Ascending aorta (tissue), 2 donors: ENCODE measurements at regions not wholly inside any gene's neighbourhood (a gene's known extent, or its start where the extent isn't known, plus 50 kb on each side); places are given as distances from the start of the nearest gene placed in this dataset.

Experiments used
- DNase-seq, 2 donors: peaks; one replicate each; pipeline ENCODE4 v3.0.0-alpha.2; 2019; ENCODE audit warnings: low spot score in 2 of 2
- H3K27ac ChIP-seq, 2 donors: fragments of 200-600 bp; sonication (generic); one replicate each; pipeline ENCODE4 v1.5.1; 2016 to 2017; ENCODE audit warnings: mild to moderate bottlenecking in 1 of 2
- H3K27me3 ChIP-seq: fragments of 200-600 bp; sonication (generic); one replicate; pipeline ENCODE4 v1.5.1; 2017
- H3K36me3 ChIP-seq, 2 donors: fragments of 200-600 bp; sonication (generic); one replicate each; pipeline ENCODE4 v1.5.1; 2016
- H3K4me1 ChIP-seq, 2 donors: fragments of 200-600 bp; sonication (generic); one replicate each; pipeline ENCODE4 v1.5.1; 2016 to 2017; ENCODE audit warnings: mild to moderate bottlenecking in 1 of 2
- H3K4me3 ChIP-seq, 2 donors: fragments of 200-600 bp; sonication (generic); one replicate each; pipeline ENCODE4 v1.5.1; 2016 to 2017; ENCODE audit warnings: mild to moderate bottlenecking in 1 of 2
- H3K9me3 ChIP-seq, 2 donors: fragments of 200-600 bp; sonication (generic); one replicate each; pipeline ENCODE4 v1.5.1; 2016
- CTCF ChIP-seq, 3 experiments: fragments of 200-600 bp in 2 of 3; fragments of 450-650 bp in 1 of 3; sonication (generic) in 2 of 3; IDR thresholded peaks; one replicate each; pipeline ENCODE4 v1.5.1; 2016 to 2019; ENCODE audit warnings: antibody characterized with exemption in 3 of 3, mild to moderate bottlenecking in 1 of 3, moderate library complexity in 1 of 3
- intact Hi-C: fragments of 100-400 bp; cut with DNase I; formaldehyde crosslinking; loops from one replicate; pipeline ENCODE4 v1.15.1; 2023

- intact Hi-C loops, result no loop called here
- no peak for DNase-seq
- no peaks in the 10 kb centered on the region for H3K4me1 ChIP-seq
- no peak overlapping the region for H3K27ac ChIP-seq
- no peaks in the 10 kb centered on the region for H3K36me3 ChIP-seq
- no peak overlapping the region for H3K4me3 ChIP-seq
- no peaks in the 10 kb centered on the region for H3K27me3 ChIP-seq
- no peaks in the 10 kb centered on the region for H3K9me3 ChIP-seq
- TF ChIP-seq CTCF (IDR thresholded peaks at IDR 0.05), result no peak
Observed at GRCh38 chr7:47684728-47685127, 102.8 kb upstream of the TNS3 start.

GRCh38 chr7:47683485-47683898, 101.6 kb upstream of the TNS3 start:
- Histone ChIP-seq H3K36me3 (no peaks in the 10 kb centered on the region), H3K4me1 (no peaks in the 10 kb centered on the region), H3K27ac (no peak overlapping the region), H3K9me3 (no peaks in the 10 kb centered on the region), H3K27me3 (no peaks in the 10 kb centered on the region), H3K4me3 (no peak overlapping the region)
- DNase-seq, result no peak
- no peak for TF ChIP-seq CTCF (IDR thresholded peaks at IDR 0.05)
- intact Hi-C loops, result no loop called here

- Histone ChIP-seq H3K27ac (no peak overlapping the region), H3K4me1 (no peaks in the 10 kb centered on the region), H3K4me3 (no peak overlapping the region), H3K9me3 (no peaks in the 10 kb centered on the region), H3K27me3 (no peaks in the 10 kb centered on the region), H3K36me3 (no peaks in the 10 kb centered on the region)
- no peak for TF ChIP-seq CTCF (IDR thresholded peaks at IDR 0.05)
- intact Hi-C loops, result no loop called here
- DNase-seq, result no peak
Observed at GRCh38 chr7:47682874-47683273, 101.0 kb upstream of the TNS3 start.

DNA sequence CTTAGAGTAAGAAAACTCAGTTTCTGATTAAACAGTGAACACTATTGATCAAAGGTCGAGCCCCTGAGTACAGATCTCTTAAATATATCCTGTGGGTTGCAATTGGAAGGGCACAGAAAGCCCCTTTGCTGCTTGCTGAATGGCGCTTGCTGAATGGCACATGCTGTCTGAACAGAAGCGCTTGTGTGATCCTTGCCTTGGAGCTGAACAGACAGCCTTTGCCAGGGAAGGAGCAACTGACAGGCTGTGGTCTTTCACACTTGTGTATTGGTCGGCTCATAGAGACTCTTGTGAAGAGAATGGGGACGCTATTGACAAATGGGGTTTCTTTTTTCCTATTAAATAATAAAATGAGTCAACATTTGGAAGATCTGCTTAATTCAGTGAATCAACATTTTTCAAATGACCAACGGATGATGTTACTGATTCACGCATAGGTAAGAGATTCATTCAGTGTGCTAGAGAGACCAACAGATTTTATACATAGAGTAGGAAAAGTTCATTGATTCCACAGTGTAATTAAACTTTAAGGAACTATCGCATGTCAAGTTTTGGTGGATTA, 99.4 kb upstream of the TNS3 start:
- intact Hi-C loops, result no loop called here
- no peak for DNase-seq
- Histone ChIP-seq H3K27me3 (no peaks in the 10 kb centered on the region), H3K4me1 (no peaks in the 10 kb centered on the region), H3K36me3 (no peaks in the 10 kb centered on the region), H3K4me3 (no peak overlapping the region), H3K27ac (no peak overlapping the region), H3K9me3 (no peaks in the 10 kb centered on the region)
- no peak for TF ChIP-seq CTCF (IDR thresholded peaks at IDR 0.05)

DNA sequence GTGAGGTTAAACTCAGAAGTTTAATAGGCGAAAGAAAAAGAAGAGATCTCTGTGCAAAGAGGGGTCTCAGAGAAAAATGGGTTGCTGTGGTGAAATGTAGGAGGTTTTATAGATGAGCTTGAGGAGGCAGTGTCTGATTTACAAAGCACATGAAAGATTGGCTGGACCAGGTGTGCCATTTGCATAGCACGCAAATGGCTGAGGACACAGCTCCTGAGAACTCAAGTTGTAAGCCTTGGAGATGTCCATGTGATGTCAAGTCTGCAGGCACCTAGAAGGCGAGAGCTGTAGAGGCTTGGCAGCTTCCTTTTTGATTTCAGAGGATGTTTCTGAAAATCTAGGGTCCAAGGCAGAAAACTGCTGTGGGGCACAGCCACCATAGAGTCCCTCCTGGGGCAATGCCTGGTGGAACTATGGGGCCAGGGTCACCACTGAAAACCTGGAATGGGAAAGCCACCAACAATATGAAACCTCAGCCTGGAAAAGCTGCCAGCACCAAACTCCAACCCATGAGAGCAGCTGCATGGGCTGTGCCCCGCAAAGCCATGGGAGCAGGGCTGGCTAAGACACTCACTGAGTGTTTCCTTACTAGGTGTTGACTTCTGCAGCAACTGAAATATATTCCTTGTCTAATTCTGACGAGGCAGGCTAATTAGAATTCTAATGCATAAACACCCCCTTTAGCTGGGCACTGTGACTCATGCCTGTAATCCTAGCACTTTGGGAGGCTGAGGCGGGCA, 96.9 kb upstream of the TNS3 start:
- no peak overlapping the region for H3K4me3 ChIP-seq
- H3K36me3 ChIP-seq, result no peaks in the 10 kb centered on the region
- DNase-seq, result no peak
- no peaks in the 10 kb centered on the region for H3K4me1 ChIP-seq
- no peak for TF ChIP-seq CTCF (IDR thresholded peaks at IDR 0.05)
- H3K27ac ChIP-seq, result no peak overlapping the region
- H3K9me3 ChIP-seq, result no peaks in the 10 kb centered on the region
- H3K27me3 ChIP-seq, result no peaks in the 10 kb centered on the region
- intact Hi-C loops, result no loop called here
